Neural crest cell (in vitro differentiated cells): ENCODE measurements at regions not wholly inside any gene's neighbourhood (a gene's known extent, or its start where the extent isn't known, plus 50 kb on each side); places are given as distances from the start of the nearest gene placed in this dataset.

Source experiments
- DNase-seq: peaks from one replicate; pipeline ENCODE4 v3.0.0; 2021; ENCODE audit warnings: low read depth, mixed read lengths, low spot score
- H3K27ac Mint-ChIP-seq: one replicate; pipeline ENCODE4 v1.8.0; 2021; ENCODE audit warnings: mild to moderate bottlenecking, mixed read lengths; ENCODE audit not compliant: unreplicated experiment
- H3K27me3 Mint-ChIP-seq: 2 replicates; pipeline ENCODE4 v1.8.0; 2021; ENCODE audit warnings: low read depth, mild to moderate bottlenecking, mixed read lengths
- H3K36me3 Mint-ChIP-seq: 2 replicates; pipeline ENCODE4 v1.8.0; 2021; ENCODE audit warnings: low read depth, mild to moderate bottlenecking, mixed read lengths
- H3K4me1 Mint-ChIP-seq: 2 replicates; pipeline ENCODE4 v1.8.0; 2021; ENCODE audit warnings: mixed read lengths
- H3K4me3 Mint-ChIP-seq: one replicate; pipeline ENCODE4 v1.8.0; 2021; ENCODE audit warnings: mild to moderate bottlenecking, mixed read lengths
- H3K9me3 Mint-ChIP-seq: 2 replicates; pipeline ENCODE4 v1.8.0; 2021; ENCODE audit warnings: mixed read lengths
- CTCF ChIP-seq: fragments of 200-600 bp; sonication (generic); conservative IDR thresholded peaks from 2 replicates; pipeline ENCODE4 v1.5.0; 2021; ENCODE audit warnings: antibody characterized with exemption, mild to moderate bottlenecking

GRCh38 chr5:103889500-103890209 is 327.1 kb upstream of the NUDT12 start:
- Mint-ChIP-seq H3K9me3 (no peaks in the 10 kb centered on the region), H3K4me1 (peaks cover 10% of the 10 kb centered on the region), H3K36me3 (no peaks in the 10 kb centered on the region), H3K27ac (no peak overlapping the region), H3K4me3 (no peak overlapping the region), H3K27me3 (no peaks in the 10 kb centered on the region)
- no peak for TF ChIP-seq CTCF
- no peak for DNase-seq

- H3K4me3 Mint-ChIP-seq, result no peak overlapping the region
- no peak for TF ChIP-seq CTCF
- H3K27ac Mint-ChIP-seq, result no peak overlapping the region
- H3K4me1 Mint-ChIP-seq, result peaks cover 8% of the 10 kb centered on the region
- no peaks in the 10 kb centered on the region for H3K9me3 Mint-ChIP-seq
- H3K36me3 Mint-ChIP-seq, result no peaks in the 10 kb centered on the region
- DNase-seq, result no peak
- no peaks in the 10 kb centered on the region for H3K27me3 Mint-ChIP-seq
Observed at GRCh38 chr5:103886826-103887225, 324.2 kb upstream of the NUDT12 start.

- no peak overlapping the region for H3K27ac Mint-ChIP-seq
- H3K27me3 Mint-ChIP-seq, result no peaks in the 10 kb centered on the region
- H3K36me3 Mint-ChIP-seq, result no peaks in the 10 kb centered on the region
- no peak overlapping the region for H3K4me3 Mint-ChIP-seq
- DNase-seq, result no peak
- no peaks in the 10 kb centered on the region for H3K4me1 Mint-ChIP-seq
- no peak for TF ChIP-seq CTCF
- H3K9me3 Mint-ChIP-seq, result no peaks in the 10 kb centered on the region
Observed at GRCh38 chr5:103883143-103883542, 320.6 kb upstream of the NUDT12 start.

DNA sequence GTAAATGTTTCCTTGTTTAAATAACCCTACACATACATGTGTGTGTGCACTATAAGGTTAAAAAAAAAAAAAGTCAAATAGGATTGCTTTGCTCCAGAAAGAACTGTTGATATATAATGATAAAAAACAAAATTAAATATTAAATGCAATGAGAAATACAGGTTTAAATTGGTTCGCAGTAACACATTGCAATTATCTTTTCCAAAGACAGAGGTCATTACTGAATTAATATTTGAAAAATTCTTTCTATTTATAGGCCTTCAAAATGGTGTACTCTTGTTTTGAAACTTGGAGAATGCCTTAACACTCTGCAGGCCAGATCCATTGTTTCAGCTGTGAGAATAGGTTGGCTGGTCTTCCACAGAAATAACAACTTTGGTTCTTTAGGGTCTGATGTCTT is 319.0 kb upstream of the NUDT12 start:
- Mint-ChIP-seq H3K4me3 (no peak overlapping the region), H3K27ac (no peak overlapping the region), H3K9me3 (no peaks in the 10 kb centered on the region), H3K36me3 (no peaks in the 10 kb centered on the region), H3K4me1 (no peaks in the 10 kb centered on the region), H3K27me3 (no peaks in the 10 kb centered on the region)
- no peak for TF ChIP-seq CTCF
- DNase-seq, result no peak

DNA sequence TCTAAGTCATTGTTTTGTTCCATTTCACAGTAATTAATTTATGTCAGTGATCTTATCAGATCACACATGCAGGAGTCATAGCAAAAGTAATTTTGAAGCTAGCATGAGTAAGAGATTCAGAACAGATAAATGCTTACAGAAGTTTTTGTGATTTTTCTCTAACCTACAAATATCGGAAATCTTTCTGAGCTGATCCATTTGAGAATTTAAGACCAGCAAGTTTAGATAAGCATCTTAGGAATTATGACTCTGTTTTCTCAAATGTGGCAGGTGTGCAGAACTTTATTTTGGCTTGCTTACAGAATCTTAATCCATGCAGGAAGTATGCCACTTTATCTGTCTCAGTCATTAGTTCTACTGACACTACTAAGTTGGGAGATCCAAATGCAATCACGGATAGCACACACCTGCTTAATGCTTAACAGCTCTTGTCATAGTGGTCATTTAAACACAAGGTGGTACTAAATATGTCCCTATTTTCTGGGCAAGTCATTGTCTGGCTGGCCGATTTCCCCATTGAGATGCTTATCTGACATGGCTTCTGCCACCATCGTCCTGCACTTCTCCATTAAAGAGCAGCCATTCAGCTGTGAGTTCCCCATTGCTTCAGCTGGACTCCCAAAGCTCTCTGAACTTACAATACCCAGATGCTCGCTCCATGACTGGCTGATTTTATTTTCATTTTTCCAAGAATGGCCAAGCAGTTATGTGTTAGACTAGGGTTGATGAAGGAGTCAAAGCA is 305.4 kb upstream of the NUDT12 start:
- no peak for DNase-seq
- no peaks in the 10 kb centered on the region for H3K27me3 Mint-ChIP-seq
- H3K9me3 Mint-ChIP-seq, result no peaks in the 10 kb centered on the region
- no peaks in the 10 kb centered on the region for H3K36me3 Mint-ChIP-seq
- TF ChIP-seq CTCF, result no peak
- H3K4me1 Mint-ChIP-seq, result no peaks in the 10 kb centered on the region
- no peak overlapping the region for H3K4me3 Mint-ChIP-seq
- no peak overlapping the region for H3K27ac Mint-ChIP-seq
